Neural cell (in vitro differentiated cells): ENCODE measurements at regions not wholly inside any gene's neighbourhood (a gene's known extent, or its start where the extent isn't known, plus 50 kb on each side); places are given as distances from the start of the nearest gene placed in this dataset.

Source experiments
- H2AFZ ChIP-seq: fragments of 200-600, 300-800 bp; sonication (generic), shearing (Covaris generic); 2 replicates; pipeline ENCODE4 v1.6.0; 2014; ENCODE audit warnings: low read depth, mild to moderate bottlenecking, antibody characterized with exemption, low read length, moderate library complexity
- H3F3A ChIP-seq: fragments of 200-600 bp; shearing (Covaris generic); 2 replicates; pipeline ENCODE4 v1.6.1; 2016; ENCODE audit warnings: mild to moderate bottlenecking, moderate library complexity, mixed read lengths, antibody characterized with exemption, low read length; ENCODE audit not compliant: insufficient read depth, poor library complexity, severe bottlenecking
- H3K27ac ChIP-seq: fragments of 200-600, 300-800 bp; sonication (generic), shearing (Covaris generic); 2 replicates; pipeline ENCODE4 v1.5.1; 2014; ENCODE audit warnings: mild to moderate bottlenecking, low read length, moderate library complexity
- H3K27me3 ChIP-seq: fragments of 300-800, 200-600 bp; sonication (generic), shearing (Covaris generic); 2 replicates; pipeline ENCODE4 v1.6.0; 2014; ENCODE audit warnings: mild to moderate bottlenecking, low read depth, low read length, moderate library complexity; ENCODE audit not compliant: insufficient read depth
- H3K36me3 ChIP-seq: fragments of 300-800, 200-600 bp; sonication (generic), shearing (Covaris generic); 2 replicates; pipeline ENCODE4 v1.5.1; 2014; ENCODE audit warnings: mild to moderate bottlenecking, antibody characterized with exemption, low read length, moderate library complexity; ENCODE audit not compliant: insufficient read depth
- H3K4me2 ChIP-seq: fragments of 300-800, 200-600 bp; sonication (generic), shearing (Covaris generic); 2 replicates; pipeline ENCODE4 v1.6.0; 2014; ENCODE audit warnings: mild to moderate bottlenecking, low read length
- H3K4me3 ChIP-seq: fragments of 300-800, 200-600 bp; sonication (generic), shearing (Covaris generic); 2 replicates; pipeline ENCODE4 v1.5.1; 2014; ENCODE audit warnings: mild to moderate bottlenecking, low read length, moderate library complexity
- H3K79me2 ChIP-seq: fragments of 200-600 bp; shearing (Covaris generic); replicated peaks from 2 replicates; pipeline ENCODE4 v1.6.0; 2014; ENCODE audit warnings: mild to moderate bottlenecking, low read length, moderate library complexity; ENCODE audit not compliant: insufficient read depth
- H3K9ac ChIP-seq: fragments of 300-800, 200-600 bp; sonication (generic), shearing (Covaris generic); 2 replicates; pipeline ENCODE4 v1.6.1; 2016; ENCODE audit warnings: mild to moderate bottlenecking, low read length, mixed read lengths
- H3K9me2 ChIP-seq: fragments of 200-600 bp; shearing (Covaris generic); 2 replicates; pipeline ENCODE4 v1.6.1; 2016; ENCODE audit warnings: mild to moderate bottlenecking, low read length, mixed read lengths; ENCODE audit not compliant: insufficient read depth
- H3K9me3 ChIP-seq: fragments of 200-600, 300-800 bp; sonication (generic), shearing (Covaris generic); 2 replicates; pipeline ENCODE4 v1.6.1; 2016; ENCODE audit warnings: mild to moderate bottlenecking, mixed run types, low read length, moderate library complexity, mixed read lengths
- H4K20me1 ChIP-seq: fragments of 200-600 bp; shearing (Covaris generic); 2 replicates; pipeline ENCODE4 v1.6.1; 2016; ENCODE audit warnings: mild to moderate bottlenecking, mixed run types; ENCODE audit not compliant: insufficient read depth
- EP300 ChIP-seq: fragments of 450-650 bp; conservative IDR thresholded peaks from 2 replicates; pipeline ENCODE4 v1.6.1; 2014; ENCODE audit warnings: antibody characterized with exemption, mild to moderate bottlenecking, moderate library complexity; ENCODE audit not compliant: poor library complexity, severe bottlenecking
- EZH2 ChIP-seq: fragments of 200-600, 300-800 bp; shearing (Covaris generic), sonication (generic); IDR thresholded peaks from 2 replicates; pipeline ENCODE4 v1.6.1; 2014; ENCODE audit warnings: antibody characterized with exemption, low read length, borderline replicate concordance, mild to moderate bottlenecking; ENCODE audit not compliant: insufficient read depth, poor library complexity, severe bottlenecking
- MXI1 ChIP-seq: fragments of 450-650 bp; conservative IDR thresholded peaks from 2 replicates; pipeline ENCODE4 v1.6.1; 2014; ENCODE audit warnings: antibody characterized with exemption, mild to moderate bottlenecking; ENCODE audit not compliant: poor library complexity, severe bottlenecking
- POLR2AphosphoS5 ChIP-seq: IDR thresholded peaks from 2 replicates; pipeline ENCODE4 v1.6.1; 2012
- RAD21 ChIP-seq: fragments of 450-650 bp; conservative IDR thresholded peaks from 2 replicates; pipeline ENCODE4 v1.6.1; 2014; ENCODE audit warnings: antibody characterized with exemption, mild to moderate bottlenecking, moderate library complexity
- REST ChIP-seq: IDR thresholded peaks from 2 replicates; pipeline ENCODE4 v1.6.1; 2012; ENCODE audit warnings: borderline replicate concordance
- SMC3 ChIP-seq: fragments of 450-650 bp; conservative IDR thresholded peaks from 2 replicates; pipeline ENCODE4 v1.6.1; 2014; ENCODE audit warnings: antibody characterized with exemption, mild to moderate bottlenecking, moderate library complexity; ENCODE audit not compliant: poor library complexity
- TAF1 ChIP-seq: IDR thresholded peaks from 2 replicates; pipeline ENCODE4 v1.6.1; 2012; ENCODE audit warnings: low read depth
- TF ChIP-seq, protein P1 (sequence below): fragments of 450-650 bp; IDR thresholded peaks from 2 replicates; pipeline ENCODE4 v1.5.1; 2014; ENCODE audit warnings: antibody characterized with exemption, mild to moderate bottlenecking, moderate library complexity; ENCODE audit not compliant: poor library complexity, severe bottlenecking

DNA sequence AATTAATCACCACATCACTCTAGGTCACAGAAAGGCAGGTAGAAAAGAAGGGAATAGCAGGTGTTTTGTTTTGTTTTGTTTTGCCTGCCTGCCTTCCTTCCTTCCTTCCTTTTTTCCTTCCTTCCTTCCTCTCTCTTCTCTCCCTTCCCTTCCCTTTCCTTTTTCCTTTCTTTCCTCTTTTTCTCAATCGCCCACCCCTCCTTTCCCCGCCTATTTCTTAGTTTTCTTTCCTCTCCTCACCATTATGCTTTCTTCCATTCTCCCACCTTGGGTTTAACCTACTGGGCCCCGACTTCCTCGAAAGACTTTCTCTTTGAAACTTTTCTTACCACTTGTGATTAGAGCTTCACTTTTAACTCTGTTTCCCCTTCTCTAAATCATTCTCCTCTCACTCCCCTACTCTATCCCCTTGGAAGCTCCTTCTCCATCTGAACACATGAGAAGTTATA, 231.3 kb upstream of the CD180 start:
- no peaks in the 10 kb centered on the region for H3K9me3 ChIP-seq
- no peak overlapping the region for H3K9ac ChIP-seq
- no peak overlapping the region for H3K4me3 ChIP-seq
- H3K27me3 ChIP-seq: no peaks in the 10 kb centered on the region
- H3K27ac ChIP-seq: no peak overlapping the region
- no peak overlapping the region for H3K4me2 ChIP-seq
- no peaks in the 10 kb centered on the region for H3F3A ChIP-seq
- no peak overlapping the region for H2AFZ ChIP-seq
- H3K79me2 ChIP-seq: no peaks in the 10 kb centered on the region
- no peaks in the 10 kb centered on the region for H3K9me2 ChIP-seq
- H4K20me1 ChIP-seq: no peaks in the 10 kb centered on the region
- H3K36me3 ChIP-seq: no peaks in the 10 kb centered on the region
- TF ChIP-seq EZH2 (no peak), MXI1 (no peak), POLR2AphosphoS5 (no peak), REST (no peak)

GRCh38 chr5:67426961-67427849, 230.6 kb upstream of the CD180 start:
- Histone ChIP-seq H2AFZ (no peak overlapping the region), H3K79me2 (no peaks in the 10 kb centered on the region), H3F3A (no peaks in the 10 kb centered on the region), H3K9me2 (no peaks in the 10 kb centered on the region), H3K9ac (no peak overlapping the region), H3K4me2 (no peak overlapping the region), H3K27ac (no peak overlapping the region), H3K4me3 (no peak overlapping the region), H3K9me3 (no peaks in the 10 kb centered on the region), H3K36me3 (no peaks in the 10 kb centered on the region), H4K20me1 (no peaks in the 10 kb centered on the region), H3K27me3 (no peaks in the 10 kb centered on the region)
- TF ChIP-seq MXI1: no peak
- TF ChIP-seq TAF1: no peak
- TF ChIP-seq RAD21: no peak
- TF ChIP-seq SMC3: no peak
- no peak for TF ChIP-seq REST
- no peak for TF ChIP-seq EP300
- no peak for TF ChIP-seq POLR2AphosphoS5
- TF ChIP-seq, protein P1, sequence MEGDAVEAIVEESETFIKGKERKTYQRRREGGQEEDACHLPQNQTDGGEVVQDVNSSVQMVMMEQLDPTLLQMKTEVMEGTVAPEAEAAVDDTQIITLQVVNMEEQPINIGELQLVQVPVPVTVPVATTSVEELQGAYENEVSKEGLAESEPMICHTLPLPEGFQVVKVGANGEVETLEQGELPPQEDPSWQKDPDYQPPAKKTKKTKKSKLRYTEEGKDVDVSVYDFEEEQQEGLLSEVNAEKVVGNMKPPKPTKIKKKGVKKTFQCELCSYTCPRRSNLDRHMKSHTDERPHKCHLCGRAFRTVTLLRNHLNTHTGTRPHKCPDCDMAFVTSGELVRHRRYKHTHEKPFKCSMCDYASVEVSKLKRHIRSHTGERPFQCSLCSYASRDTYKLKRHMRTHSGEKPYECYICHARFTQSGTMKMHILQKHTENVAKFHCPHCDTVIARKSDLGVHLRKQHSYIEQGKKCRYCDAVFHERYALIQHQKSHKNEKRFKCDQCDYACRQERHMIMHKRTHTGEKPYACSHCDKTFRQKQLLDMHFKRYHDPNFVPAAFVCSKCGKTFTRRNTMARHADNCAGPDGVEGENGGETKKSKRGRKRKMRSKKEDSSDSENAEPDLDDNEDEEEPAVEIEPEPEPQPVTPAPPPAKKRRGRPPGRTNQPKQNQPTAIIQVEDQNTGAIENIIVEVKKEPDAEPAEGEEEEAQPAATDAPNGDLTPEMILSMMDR: no peak
- TF ChIP-seq EZH2: no peak
